PFSK-1 (cell line): ENCODE measurements at regions not wholly inside any gene's neighbourhood (a gene's known extent, or its start where the extent isn't known, plus 50 kb on each side); places are given as distances from the start of the nearest gene placed in this dataset.

ENCODE experiments used
- FOXP2 ChIP-seq: optimal IDR thresholded peaks from 2 replicates; pipeline ENCODE3; 2011; ENCODE audit warnings: borderline replicate concordance, control low read depth, inconsistent platforms; ENCODE audit not compliant: insufficient read depth; ENCODE audit errors: extremely low read length, extremely low read depth
- POLR2AphosphoS5 ChIP-seq: IDR thresholded peaks from 2 replicates; pipeline ENCODE4 v1.6.1; 2012; ENCODE audit warnings: low read depth, mild to moderate bottlenecking, control low read depth, low read length, moderate library complexity
- SIN3A ChIP-seq: IDR thresholded peaks from 2 replicates; pipeline ENCODE4 v1.6.1; 2012; ENCODE audit warnings: mild to moderate bottlenecking, low read length, moderate library complexity, borderline replicate concordance; ENCODE audit not compliant: insufficient read depth
- TAF1 ChIP-seq: IDR thresholded peaks from 2 replicates; pipeline ENCODE4 v1.6.1; 2012; ENCODE audit warnings: low read length, control low read depth, borderline replicate concordance; ENCODE audit not compliant: insufficient read depth
- TF ChIP-seq, protein P1 (sequence below), 2 experiments: IDR thresholded peaks; 2 replicates each; pipeline versions ENCODE4 v1.6.1 to v1.8.0; 2011 to 2012; ENCODE audit warnings: low read depth in 2 of 2, low read length in 2 of 2, control low read depth in 1 of 2, inconsistent platforms in 1 of 2, mild to moderate bottlenecking in 1 of 2, moderate library complexity in 1 of 2; ENCODE audit not compliant: insufficient read depth in 1 of 2

DNA sequence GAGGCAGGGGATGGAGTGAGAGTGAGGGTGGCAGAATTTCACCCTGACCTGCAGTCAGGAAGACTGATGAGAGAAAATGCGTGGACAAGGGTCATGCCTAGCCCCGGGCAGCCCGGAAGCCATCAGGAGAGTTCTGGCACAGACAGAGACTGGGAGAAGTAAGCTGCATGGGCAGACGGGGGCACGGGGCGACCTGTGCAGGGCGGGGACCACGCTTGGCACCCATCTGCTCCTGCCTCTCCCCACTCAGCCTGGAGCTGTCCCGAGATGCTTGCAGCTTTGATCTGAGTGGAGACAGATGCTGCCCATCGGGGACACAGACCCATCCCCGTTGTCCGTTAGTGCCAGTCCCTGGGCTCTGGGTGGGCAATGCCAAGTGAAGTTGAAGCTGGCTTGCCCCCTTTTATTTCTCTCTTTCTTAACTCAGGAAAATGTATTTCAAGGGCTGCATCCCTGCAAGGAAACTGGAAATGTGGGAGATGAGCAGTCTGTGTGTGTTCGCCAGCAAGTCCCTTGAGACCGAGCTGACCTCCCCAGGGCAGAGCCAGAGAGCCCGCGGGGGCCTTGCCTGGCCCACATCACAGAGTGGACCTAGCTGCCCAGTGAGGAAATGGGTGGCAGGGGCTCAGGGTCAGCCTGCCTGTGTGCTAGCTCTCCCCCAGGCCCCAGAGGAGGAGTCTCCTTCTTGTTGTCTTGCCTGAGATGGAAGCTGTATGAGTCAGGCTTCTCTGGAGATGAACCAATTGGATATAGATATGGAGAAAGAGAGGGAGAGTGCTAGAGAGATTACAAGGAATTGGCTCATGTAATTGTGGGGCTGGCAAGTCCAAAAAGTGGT lies 121.3 kb upstream of the C1orf174 start:
- TF ChIP-seq TAF1 (no peak), SIN3A (no peak), POLR2AphosphoS5 (no peak), FOXP2 (no peak)
- TF ChIP-seq, protein P1, sequence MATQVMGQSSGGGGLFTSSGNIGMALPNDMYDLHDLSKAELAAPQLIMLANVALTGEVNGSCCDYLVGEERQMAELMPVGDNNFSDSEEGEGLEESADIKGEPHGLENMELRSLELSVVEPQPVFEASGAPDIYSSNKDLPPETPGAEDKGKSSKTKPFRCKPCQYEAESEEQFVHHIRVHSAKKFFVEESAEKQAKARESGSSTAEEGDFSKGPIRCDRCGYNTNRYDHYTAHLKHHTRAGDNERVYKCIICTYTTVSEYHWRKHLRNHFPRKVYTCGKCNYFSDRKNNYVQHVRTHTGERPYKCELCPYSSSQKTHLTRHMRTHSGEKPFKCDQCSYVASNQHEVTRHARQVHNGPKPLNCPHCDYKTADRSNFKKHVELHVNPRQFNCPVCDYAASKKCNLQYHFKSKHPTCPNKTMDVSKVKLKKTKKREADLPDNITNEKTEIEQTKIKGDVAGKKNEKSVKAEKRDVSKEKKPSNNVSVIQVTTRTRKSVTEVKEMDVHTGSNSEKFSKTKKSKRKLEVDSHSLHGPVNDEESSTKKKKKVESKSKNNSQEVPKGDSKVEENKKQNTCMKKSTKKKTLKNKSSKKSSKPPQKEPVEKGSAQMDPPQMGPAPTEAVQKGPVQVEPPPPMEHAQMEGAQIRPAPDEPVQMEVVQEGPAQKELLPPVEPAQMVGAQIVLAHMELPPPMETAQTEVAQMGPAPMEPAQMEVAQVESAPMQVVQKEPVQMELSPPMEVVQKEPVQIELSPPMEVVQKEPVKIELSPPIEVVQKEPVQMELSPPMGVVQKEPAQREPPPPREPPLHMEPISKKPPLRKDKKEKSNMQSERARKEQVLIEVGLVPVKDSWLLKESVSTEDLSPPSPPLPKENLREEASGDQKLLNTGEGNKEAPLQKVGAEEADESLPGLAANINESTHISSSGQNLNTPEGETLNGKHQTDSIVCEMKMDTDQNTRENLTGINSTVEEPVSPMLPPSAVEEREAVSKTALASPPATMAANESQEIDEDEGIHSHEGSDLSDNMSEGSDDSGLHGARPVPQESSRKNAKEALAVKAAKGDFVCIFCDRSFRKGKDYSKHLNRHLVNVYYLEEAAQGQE (IDR thresholded peaks at IDR 0.05; ENCODE audit: insufficient read depth in 1 of 2, low read depth in 2 of 2, low read length in 2 of 2), result no peak
